IMR-90 (cell line): ENCODE measurements at regions not wholly inside any gene's neighbourhood (a gene's known extent, or its start where the extent isn't known, plus 50 kb on each side); places are given as distances from the start of the nearest gene placed in this dataset.

Experiments
- ATAC-seq: fragments of 200-7000 bp; cut with Tn5 transposase; 2 replicates; pipeline ENCODE4 v1.9.1; 2020; ENCODE audit warnings: low read depth, mild to moderate bottlenecking, moderate library complexity
- BruUV-seq: library from RNA; stranded (reverse); fragments of 400-500 nt; replicated peaks from 2 replicates; lab custom pipeline; 2021; lab: Mats Ljungman, UMichigan
- CTCF ChIA-PET: fragments of 300-600 bp; formaldehyde crosslinking; extraction: SDS; loops from one replicate; lab custom pipeline; 2021; ENCODE audit warnings: antibody characterized with exemption; lab: Yijun Ruan, JAX
- POLR2A ChIA-PET: fragments of 300-600 bp; sonication (Branson Sonifier 250); formaldehyde crosslinking; loops from one replicate; lab custom pipeline; 2022; ENCODE audit warnings: antibody characterized with exemption; ENCODE audit not compliant: unreplicated experiment; lab: Charles Lee
- DNase-seq: peaks from one replicate; pipeline ENCODE4 v3.0.0; 2013
- H2AFZ ChIP-seq: replicated peaks from 2 replicates; pipeline ENCODE3; 2013; ENCODE audit warnings: low read length, mild to moderate bottlenecking; ENCODE audit not compliant: poor library complexity
- H2AK5ac ChIP-seq: 2 replicates; pipeline ENCODE4 v1.6.1; 2013; ENCODE audit warnings: low read depth, low read length, inconsistent platforms
- H2AK9ac ChIP-seq: replicated peaks from 2 replicates; pipeline ENCODE3; 2013; ENCODE audit warnings: mild to moderate bottlenecking, low read depth, low read length, moderate library complexity; ENCODE audit not compliant: poor library complexity
- H2BK120ac ChIP-seq: 2 replicates; pipeline ENCODE4 v1.6.1; 2013; ENCODE audit warnings: low read depth, low read length, inconsistent platforms
- H2BK15ac ChIP-seq: 3 replicates; pipeline ENCODE4 v1.6.1; 2013; ENCODE audit warnings: low read depth, low read length, inconsistent platforms
- H2BK20ac ChIP-seq: 2 replicates; pipeline ENCODE4 v1.6.1; 2013; ENCODE audit warnings: low read depth, mild to moderate bottlenecking, inconsistent platforms, low read length, moderate library complexity
- H2BK5ac ChIP-seq: 2 replicates; pipeline ENCODE4 v1.6.1; 2013; ENCODE audit warnings: mild to moderate bottlenecking, low read depth, low read length, inconsistent platforms; ENCODE audit not compliant: poor library complexity, severe bottlenecking
- H3K14ac ChIP-seq: replicated peaks from 2 replicates; pipeline ENCODE4 v1.6.1; 2013; ENCODE audit warnings: low read depth, low read length, inconsistent platforms
- H3K18ac ChIP-seq: 2 replicates; pipeline ENCODE4 v1.6.1; 2013; ENCODE audit warnings: low read depth, low read length, control low read depth
- H3K23ac ChIP-seq: 2 replicates; pipeline ENCODE4 v1.6.1; 2013; ENCODE audit warnings: low read depth, low read length, inconsistent platforms
- H3K27ac ChIP-seq: 2 replicates; pipeline ENCODE4 v1.5.1; 2013; ENCODE audit warnings: mild to moderate bottlenecking, control low read depth, low read length; ENCODE audit not compliant: insufficient read depth
- H3K27me3 ChIP-seq: 2 replicates; pipeline ENCODE4 v1.6.1; 2013; ENCODE audit warnings: low read length; ENCODE audit not compliant: control insufficient read depth, insufficient read depth
- H3K36me3 ChIP-seq: 2 replicates; pipeline ENCODE4 v1.6.1; 2013; ENCODE audit warnings: low read length, mixed read lengths; ENCODE audit not compliant: control insufficient read depth, insufficient read depth
- H3K4ac ChIP-seq: 2 replicates; pipeline ENCODE4 v1.6.1; 2013; ENCODE audit warnings: low read depth, low read length, inconsistent platforms
- H3K4me1 ChIP-seq: 2 replicates; pipeline ENCODE4 v1.6.1; 2013; ENCODE audit warnings: low read length, mixed read lengths; ENCODE audit not compliant: control insufficient read depth, insufficient read depth
- H3K4me2 ChIP-seq: 2 replicates; pipeline ENCODE4 v1.6.1; 2013; ENCODE audit warnings: low read depth, mild to moderate bottlenecking, control low read depth, low read length, moderate library complexity
- H3K4me3 ChIP-seq: 2 replicates; pipeline ENCODE4 v1.5.1; 2013; ENCODE audit warnings: low read depth, mild to moderate bottlenecking, control low read depth, low read length, moderate library complexity; ENCODE audit not compliant: insufficient read depth
- H3K56ac ChIP-seq: 2 replicates; pipeline ENCODE4 v1.6.1; 2013; ENCODE audit warnings: low read length, inconsistent platforms; ENCODE audit not compliant: insufficient read depth; ENCODE audit errors: extremely low read depth
- H3K79me1 ChIP-seq, 2 experiments: 2 replicates each; pipeline ENCODE4 v1.6.1; 2013; ENCODE audit warnings: low read length in 2 of 2, inconsistent platforms in 1 of 2, low read depth in 1 of 2
- H3K9ac ChIP-seq: 2 replicates; pipeline ENCODE4 v1.6.1; 2013; ENCODE audit warnings: low read depth, low read length, control low read depth
- H3K9me1 ChIP-seq: 2 replicates; pipeline ENCODE4 v1.6.1; 2013; ENCODE audit warnings: low read length, inconsistent platforms; ENCODE audit not compliant: insufficient read depth
- H3K9me3 ChIP-seq: 2 replicates; pipeline ENCODE4 v1.6.1; 2013; ENCODE audit warnings: low read length; ENCODE audit not compliant: control insufficient read depth, insufficient read depth
- H4K20me1 ChIP-seq: 2 replicates; pipeline ENCODE4 v1.6.1; 2013; ENCODE audit warnings: low read length, inconsistent platforms; ENCODE audit not compliant: insufficient read depth
- H4K5ac ChIP-seq: 2 replicates; pipeline ENCODE4 v1.6.1; 2013; ENCODE audit warnings: mild to moderate bottlenecking, low read depth, low read length, control low read depth
- H4K8ac ChIP-seq, 2 experiments: 2 replicates each; pipeline ENCODE4 v1.6.1; 2013; ENCODE audit warnings: low read depth in 2 of 2, low read length in 2 of 2, control low read depth in 1 of 2, inconsistent platforms in 1 of 2
- H4K91ac ChIP-seq: 2 replicates; pipeline ENCODE4 v1.6.1; 2013; ENCODE audit warnings: low read depth, low read length, inconsistent platforms; ENCODE audit not compliant: insufficient read depth
- BHLHE40 ChIP-seq: fragments of 150-350 bp; IDR thresholded peaks from 2 replicates; pipeline ENCODE4 v1.6.1; 2016; ENCODE audit warnings: mild to moderate bottlenecking, low read depth, low read length
- CEBPB ChIP-seq: IDR thresholded peaks from 2 replicates; pipeline ENCODE4 v1.6.1; 2012; ENCODE audit warnings: low read depth, low read length, improper control_type of control experiment
- CHD1 ChIP-seq: IDR thresholded peaks from 2 replicates; pipeline ENCODE4 v1.6.1; 2012; ENCODE audit warnings: low read depth, low read length, improper control_type of control experiment
- FOS ChIP-seq: fragments of 150-350 bp; IDR thresholded peaks from 2 replicates; pipeline ENCODE4 v1.6.1; 2016; ENCODE audit warnings: low read depth, low read length
- MAFK ChIP-seq: IDR thresholded peaks from 2 replicates; pipeline ENCODE4 v1.6.1; 2012; ENCODE audit warnings: low read depth, low read length, improper control_type of control experiment
- MAZ ChIP-seq: IDR thresholded peaks from 2 replicates; pipeline ENCODE4 v1.6.1; 2012; ENCODE audit warnings: low read depth, mild to moderate bottlenecking, low read length, improper control_type of control experiment, moderate library complexity, borderline replicate concordance
- MXI1 ChIP-seq: IDR thresholded peaks from 2 replicates; pipeline ENCODE4 v1.6.1; 2012; ENCODE audit warnings: low read depth, mild to moderate bottlenecking, low read length, moderate library complexity, borderline replicate concordance
- NFE2L2 ChIP-seq: fragments of 150-350 bp; IDR thresholded peaks from 2 replicates; pipeline ENCODE4 v1.6.1; 2016; ENCODE audit warnings: low read depth, mild to moderate bottlenecking, low read length
- POLR2A ChIP-seq: IDR thresholded peaks from 2 replicates; pipeline ENCODE4 v1.6.1; 2012; ENCODE audit warnings: mild to moderate bottlenecking, low read depth, low read length
- RAD21 ChIP-seq: IDR thresholded peaks from 2 replicates; pipeline ENCODE4 v1.6.1; 2012; ENCODE audit warnings: low read length, improper control_type of control experiment
- RCOR1 ChIP-seq: IDR thresholded peaks from 2 replicates; pipeline ENCODE4 v1.6.1; 2012; ENCODE audit warnings: mild to moderate bottlenecking, low read length, improper control_type of control experiment; ENCODE audit not compliant: insufficient replicate concordance
- RFX5 ChIP-seq: IDR thresholded peaks from 2 replicates; pipeline ENCODE4 v1.8.0; 2012; ENCODE audit warnings: low read depth, mild to moderate bottlenecking, low read length, moderate library complexity
- SMC3 ChIP-seq: fragments of 150-350 bp; IDR thresholded peaks from 2 replicates; pipeline ENCODE4 v1.6.1; 2016; ENCODE audit warnings: low read depth, mild to moderate bottlenecking, antibody characterized with exemption, low read length, moderate library complexity
- WGBS, 2 experiments: methylation state at CpG; one replicate each; pipeline versions ENCODE4 v1.1.5 to v1.1.7; 2013; ENCODE audit warnings: missing lambda C conversion rate in 2 of 2; ENCODE audit not compliant: insufficient read length in 1 of 2; ENCODE audit errors: extremely low coverage in 2 of 2; 5-methylcytosine and 5-hydroxymethylcytosine counted together
- dilution Hi-C: fragments of 300-500 bp; cut with HindIII; formaldehyde crosslinking; loops from one replicate; pipeline ENCODE4 v1.14.3; 2018; ENCODE audit warnings: low sequenced_read_pairs; ENCODE audit not compliant: unreplicated experiment
- in situ Hi-C: fragments of 300-500 bp; cut with MboI; formaldehyde crosslinking; loops from 3 replicates; pipeline ENCODE4 v1.14.3; 2019; ENCODE audit warnings: low sequenced_read_pairs, inconsistent platforms, mixed read lengths
- intact Hi-C: fragments of 100-400 bp; cut with micrococcal nuclease; formaldehyde crosslinking; loops from 2 replicates; pipeline ENCODE4 v1.10.0; 2022
- TF ChIP-seq, protein P1 (sequence below): fragments of 150-350 bp; IDR thresholded peaks from 2 replicates; pipeline ENCODE4 v1.6.1; 2016; ENCODE audit warnings: low read depth, mild to moderate bottlenecking, low read length, moderate library complexity, borderline replicate concordance
- TF ChIP-seq, protein P2 (sequence below): conservative IDR thresholded peaks from 2 replicates; pipeline ENCODE4 v1.5.1; 2012; ENCODE audit warnings: mild to moderate bottlenecking, low read depth, low read length, improper control_type of control experiment
- TF ChIP-seq, protein P3 (sequence below): fragments of 150-350 bp; IDR thresholded peaks from 2 replicates; pipeline ENCODE4 v1.6.1; 2017; ENCODE audit warnings: mild to moderate bottlenecking, antibody characterized with exemption, low read length, low read depth

DNA sequence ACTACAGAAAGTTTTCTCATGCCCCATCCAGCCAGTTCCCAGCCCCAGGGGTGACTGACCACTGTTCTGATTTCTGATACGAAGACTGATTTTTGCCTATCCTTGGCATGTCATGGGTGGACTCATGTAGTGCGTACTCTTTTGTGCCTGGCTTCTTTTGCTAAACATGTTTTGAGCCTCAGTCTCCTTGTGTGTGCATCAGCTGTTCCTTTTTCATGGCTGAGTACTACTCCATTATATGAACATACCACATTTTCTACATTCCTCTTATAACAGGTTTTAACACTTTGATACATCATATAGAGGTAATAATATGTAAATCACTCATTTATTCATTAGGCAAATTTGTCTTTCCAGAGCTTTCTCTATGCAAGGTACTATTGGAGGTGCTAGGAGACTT, 126.7 kb downstream of the ANAPC4 start:
- no peak overlapping the region for H3K4me3 ChIP-seq
- no peaks in the 10 kb centered on the region for H3K36me3 ChIP-seq
- H2AK5ac ChIP-seq = no peak overlapping the region
- ATAC-seq = no peak
- DNase-seq = no peak
- no peak overlapping the region for H2BK20ac ChIP-seq
- no CpG with 5 or more reads among the region's 2 CpGs for whole genome bisulfite sequencing, 2 experiments
- no peak overlapping the region for H3K14ac ChIP-seq
- H3K4me1 ChIP-seq = no peaks in the 10 kb centered on the region
- H3K27ac ChIP-seq = no peak overlapping the region
- H4K8ac ChIP-seq = no peak overlapping the region
- no TSS peak for BruUV-seq
- H2BK5ac ChIP-seq = no peak overlapping the region
- dilution Hi-C loops = no loop called here
- ChIA-PET POLR2A (interaction anchor here (0.6 kb wide), 1 partner anchor 600 kb away, joined by 5 read pairs; no protein-coding TSS in a partner anchor), CTCF (no interaction called here)
- no peaks in the 10 kb centered on the region for H3K79me1 ChIP-seq
- intact Hi-C loops = no loop called here
- peak overlapping the region; percentile 55 for H2AK9ac ChIP-seq
- no peak overlapping the region for H4K91ac ChIP-seq
- no peak overlapping the region for H2BK120ac ChIP-seq
- no peak overlapping the region for H3K4ac ChIP-seq
- no peaks in the 10 kb centered on the region for H3K27me3 ChIP-seq
- no peak overlapping the region for H2AFZ ChIP-seq
- peaks cover 2% of the 10 kb centered on the region; the same call in 1 of the 2 replicates for H3K9me3 ChIP-seq
- H2BK15ac ChIP-seq = no peak overlapping the region
- no peak overlapping the region for H4K5ac ChIP-seq
- no peaks in the 10 kb centered on the region for H4K20me1 ChIP-seq
- no peak overlapping the region for H3K4me2 ChIP-seq
- no peak overlapping the region for H3K9ac ChIP-seq
- no peak overlapping the region for H3K23ac ChIP-seq
- no peak overlapping the region for H3K18ac ChIP-seq
- in situ Hi-C loops = no loop called here
- H3K9me1 ChIP-seq = no peaks in the 10 kb centered on the region
- TF ChIP-seq NFE2L2 (no peak), CHD1 (no peak), CEBPB (no peak), BHLHE40 (no peak), MXI1 (no peak), MAFK (no peak), MAZ (no peak), RAD21 (no peak), POLR2A (no peak), FOS (no peak), RFX5 (no peak), RCOR1 (no peak), SMC3 (no peak)
- TF ChIP-seq, protein P1, sequence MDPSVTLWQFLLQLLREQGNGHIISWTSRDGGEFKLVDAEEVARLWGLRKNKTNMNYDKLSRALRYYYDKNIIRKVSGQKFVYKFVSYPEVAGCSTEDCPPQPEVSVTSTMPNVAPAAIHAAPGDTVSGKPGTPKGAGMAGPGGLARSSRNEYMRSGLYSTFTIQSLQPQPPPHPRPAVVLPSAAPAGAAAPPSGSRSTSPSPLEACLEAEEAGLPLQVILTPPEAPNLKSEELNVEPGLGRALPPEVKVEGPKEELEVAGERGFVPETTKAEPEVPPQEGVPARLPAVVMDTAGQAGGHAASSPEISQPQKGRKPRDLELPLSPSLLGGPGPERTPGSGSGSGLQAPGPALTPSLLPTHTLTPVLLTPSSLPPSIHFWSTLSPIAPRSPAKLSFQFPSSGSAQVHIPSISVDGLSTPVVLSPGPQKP = no peak
- TF ChIP-seq, protein P2, sequence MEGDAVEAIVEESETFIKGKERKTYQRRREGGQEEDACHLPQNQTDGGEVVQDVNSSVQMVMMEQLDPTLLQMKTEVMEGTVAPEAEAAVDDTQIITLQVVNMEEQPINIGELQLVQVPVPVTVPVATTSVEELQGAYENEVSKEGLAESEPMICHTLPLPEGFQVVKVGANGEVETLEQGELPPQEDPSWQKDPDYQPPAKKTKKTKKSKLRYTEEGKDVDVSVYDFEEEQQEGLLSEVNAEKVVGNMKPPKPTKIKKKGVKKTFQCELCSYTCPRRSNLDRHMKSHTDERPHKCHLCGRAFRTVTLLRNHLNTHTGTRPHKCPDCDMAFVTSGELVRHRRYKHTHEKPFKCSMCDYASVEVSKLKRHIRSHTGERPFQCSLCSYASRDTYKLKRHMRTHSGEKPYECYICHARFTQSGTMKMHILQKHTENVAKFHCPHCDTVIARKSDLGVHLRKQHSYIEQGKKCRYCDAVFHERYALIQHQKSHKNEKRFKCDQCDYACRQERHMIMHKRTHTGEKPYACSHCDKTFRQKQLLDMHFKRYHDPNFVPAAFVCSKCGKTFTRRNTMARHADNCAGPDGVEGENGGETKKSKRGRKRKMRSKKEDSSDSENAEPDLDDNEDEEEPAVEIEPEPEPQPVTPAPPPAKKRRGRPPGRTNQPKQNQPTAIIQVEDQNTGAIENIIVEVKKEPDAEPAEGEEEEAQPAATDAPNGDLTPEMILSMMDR = no peak
- TF ChIP-seq, protein P3, sequence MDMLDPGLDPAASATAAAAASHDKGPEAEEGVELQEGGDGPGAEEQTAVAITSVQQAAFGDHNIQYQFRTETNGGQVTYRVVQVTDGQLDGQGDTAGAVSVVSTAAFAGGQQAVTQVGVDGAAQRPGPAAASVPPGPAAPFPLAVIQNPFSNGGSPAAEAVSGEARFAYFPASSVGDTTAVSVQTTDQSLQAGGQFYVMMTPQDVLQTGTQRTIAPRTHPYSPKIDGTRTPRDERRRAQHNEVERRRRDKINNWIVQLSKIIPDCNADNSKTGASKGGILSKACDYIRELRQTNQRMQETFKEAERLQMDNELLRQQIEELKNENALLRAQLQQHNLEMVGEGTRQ = no peak
- no peak overlapping the region for H3K56ac ChIP-seq
